GM06990 (cell line): ENCODE measurements at regions not wholly inside any gene's neighbourhood (a gene's known extent, or its start where the extent isn't known, plus 50 kb on each side); places are given as distances from the start of the nearest gene placed in this dataset.

Experiments used
- DNase-seq: peaks from one replicate; pipeline ENCODE4 v3.0.0-alpha.2; 2011; ENCODE audit not compliant: insufficient read length; ENCODE audit errors: extremely low read depth
- H3K27me3 ChIP-seq: replicated peaks from 2 replicates; pipeline ENCODE4 v1.6.0; 2011; ENCODE audit warnings: low read length; ENCODE audit not compliant: control insufficient read depth, insufficient read depth
- H3K36me3 ChIP-seq: 2 replicates; pipeline ENCODE4 v1.5.1; 2011; ENCODE audit warnings: low read length; ENCODE audit not compliant: control insufficient read depth, insufficient read depth
- H3K4me3 ChIP-seq: replicated peaks from 2 replicates; pipeline ENCODE4 v1.5.1; 2011; ENCODE audit warnings: low read depth, mild to moderate bottlenecking, control low read depth, low read length
- CTCF ChIP-seq: IDR thresholded peaks from 2 replicates; pipeline ENCODE4 v1.5.1; 2011; ENCODE audit warnings: low read length, control low read depth, mild to moderate bottlenecking, inconsistent platforms; ENCODE audit not compliant: insufficient read depth, poor library complexity, severe bottlenecking

- Histone ChIP-seq H3K4me3 (no peak overlapping the region), H3K27me3 (no peaks in the 10 kb centered on the region; the same call in 1 of the 2 replicates), H3K36me3 (no peaks in the 10 kb centered on the region)
- DNase-seq = no peak
- TF ChIP-seq CTCF = no peak
Observed at GRCh38 chr15:69914960-69915359, 182.8 kb downstream of the TLE3 start.

GRCh38 chr15:69916169-69916785 lies 181.4 kb downstream of the TLE3 start:
- Histone ChIP-seq H3K4me3 (no peak overlapping the region), H3K27me3 (no peaks in the 10 kb centered on the region; the same call in 1 of the 2 replicates), H3K36me3 (no peaks in the 10 kb centered on the region)
- no peak for TF ChIP-seq CTCF
- no peak for DNase-seq

- no peaks in the 10 kb centered on the region for H3K27me3 ChIP-seq
- no peak for TF ChIP-seq CTCF
Observed at GRCh38 chr15:69917056-69917455, 180.7 kb downstream of the TLE3 start.

GRCh38 chr15:69919816-69920215 lies 177.9 kb downstream of the TLE3 start:
- no peak overlapping the region for H3K4me3 ChIP-seq
- DNase-seq = no peak
- no peaks in the 10 kb centered on the region for H3K36me3 ChIP-seq
- no peaks in the 10 kb centered on the region; the same call in 1 of the 2 replicates for H3K27me3 ChIP-seq
- no peak for TF ChIP-seq CTCF

More at GRCh38 chr15:69917056-69917455, 180.7 kb downstream of the TLE3 start:
- Histone ChIP-seq H3K4me3 (no peak overlapping the region), H3K36me3 (no peaks in the 10 kb centered on the region)
- no peak for DNase-seq

DNA sequence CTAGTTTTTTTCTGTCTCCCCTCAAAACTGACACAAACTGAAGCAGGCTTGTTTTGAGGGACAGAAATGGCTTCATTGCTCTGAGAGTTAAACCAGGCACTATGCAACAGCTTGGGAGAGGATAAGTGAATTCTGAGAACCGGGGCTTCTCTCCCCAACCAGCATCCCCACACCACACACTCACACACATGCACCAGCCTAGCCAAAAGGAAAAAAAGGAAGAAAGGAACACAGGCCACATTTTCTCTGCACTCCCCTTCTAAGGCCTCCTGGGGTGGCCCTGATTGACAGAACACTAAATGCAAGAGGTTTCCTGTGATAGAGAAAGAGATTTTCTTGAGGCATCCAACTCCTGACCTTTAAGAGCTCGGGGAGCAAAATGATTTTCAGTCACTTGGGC lies 177.5 kb downstream of the TLE3 start:
- DNase-seq = no peak
- Histone ChIP-seq H3K36me3 (no peaks in the 10 kb centered on the region), H3K4me3 (no peak overlapping the region), H3K27me3 (no peaks in the 10 kb centered on the region; the same call in 1 of the 2 replicates)
- no peak for TF ChIP-seq CTCF
